Gastroesophageal sphincter (tissue), 3 donors: ENCODE measurements at regions not wholly inside any gene's neighbourhood (a gene's known extent, or its start where the extent isn't known, plus 50 kb on each side); places are given as distances from the start of the nearest gene placed in this dataset.

Experiments
- POLR2A ChIP-seq, 2 donors: fragments of 450-650 bp; IDR thresholded peaks; one replicate each; pipeline ENCODE4 v1.6.1; 2017; ENCODE audit warnings: antibody characterized with exemption in 2 of 2, mild to moderate bottlenecking in 2 of 2, moderate library complexity in 1 of 2
- POLR2AphosphoS5 ChIP-seq: sonication (generic); formaldehyde crosslinking; IDR thresholded peaks from one replicate; pipeline ENCODE4 v1.6.1; 2017; ENCODE audit warnings: antibody characterized with exemption
- TF ChIP-seq, protein P1 (sequence below), 4 experiments: fragments of 200-600 bp in 2 of 4; fragments of 450-650 bp in 2 of 4; sonication (generic) in 1 of 4; IDR thresholded peaks; one replicate each; pipeline ENCODE4 v1.5.1; 2017 to 2019; ENCODE audit warnings: antibody characterized with exemption in 4 of 4, mild to moderate bottlenecking in 2 of 4, moderate library complexity in 2 of 4

DNA sequence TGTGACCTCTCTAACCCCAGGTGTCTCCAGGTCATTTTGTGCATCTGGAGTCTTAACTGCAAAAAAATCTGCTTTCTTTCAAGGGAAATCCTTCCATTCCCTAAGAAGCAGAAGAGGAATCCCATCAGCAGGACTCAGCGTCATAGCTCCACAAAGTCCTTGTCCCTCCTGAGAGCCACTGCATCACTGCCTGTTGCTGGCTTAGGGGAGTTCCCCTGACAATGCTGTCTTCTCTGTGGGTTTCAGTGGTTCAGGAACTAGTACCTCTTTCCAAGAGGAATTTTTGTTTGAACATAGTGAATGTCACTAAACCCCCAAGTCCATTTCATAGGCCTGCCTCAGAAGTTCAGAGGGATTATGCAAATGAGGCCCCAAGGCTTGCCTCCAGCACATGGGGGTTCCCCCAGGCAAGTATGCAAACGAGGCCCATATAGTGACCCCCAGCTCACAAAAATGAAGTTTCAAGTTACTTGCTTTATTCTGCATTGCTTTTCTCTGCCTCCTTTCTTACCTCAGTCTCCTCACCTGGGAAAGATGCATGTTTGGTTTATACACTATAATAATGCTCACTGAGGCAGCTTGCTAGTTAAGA is 513.9 kb upstream of the MEX3C start:
- TF ChIP-seq, protein P1, sequence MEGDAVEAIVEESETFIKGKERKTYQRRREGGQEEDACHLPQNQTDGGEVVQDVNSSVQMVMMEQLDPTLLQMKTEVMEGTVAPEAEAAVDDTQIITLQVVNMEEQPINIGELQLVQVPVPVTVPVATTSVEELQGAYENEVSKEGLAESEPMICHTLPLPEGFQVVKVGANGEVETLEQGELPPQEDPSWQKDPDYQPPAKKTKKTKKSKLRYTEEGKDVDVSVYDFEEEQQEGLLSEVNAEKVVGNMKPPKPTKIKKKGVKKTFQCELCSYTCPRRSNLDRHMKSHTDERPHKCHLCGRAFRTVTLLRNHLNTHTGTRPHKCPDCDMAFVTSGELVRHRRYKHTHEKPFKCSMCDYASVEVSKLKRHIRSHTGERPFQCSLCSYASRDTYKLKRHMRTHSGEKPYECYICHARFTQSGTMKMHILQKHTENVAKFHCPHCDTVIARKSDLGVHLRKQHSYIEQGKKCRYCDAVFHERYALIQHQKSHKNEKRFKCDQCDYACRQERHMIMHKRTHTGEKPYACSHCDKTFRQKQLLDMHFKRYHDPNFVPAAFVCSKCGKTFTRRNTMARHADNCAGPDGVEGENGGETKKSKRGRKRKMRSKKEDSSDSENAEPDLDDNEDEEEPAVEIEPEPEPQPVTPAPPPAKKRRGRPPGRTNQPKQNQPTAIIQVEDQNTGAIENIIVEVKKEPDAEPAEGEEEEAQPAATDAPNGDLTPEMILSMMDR (IDR thresholded peaks at IDR 0.05): no peak
- TF ChIP-seq POLR2A (IDR thresholded peaks at IDR 0.05): no peak
- TF ChIP-seq POLR2AphosphoS5: no peak
